ENCODE measurements at regions not wholly inside any gene's neighbourhood (a gene's known extent, or its start where the extent isn't known, plus 50 kb on each side); places are given as distances from the start of the nearest gene placed in this dataset.
"Not testable (repeated sequence)": the region's sequence is repeated elsewhere in the genome, so short reads cannot be mapped to it uniquely, and the experiment has no call there.

DNA sequence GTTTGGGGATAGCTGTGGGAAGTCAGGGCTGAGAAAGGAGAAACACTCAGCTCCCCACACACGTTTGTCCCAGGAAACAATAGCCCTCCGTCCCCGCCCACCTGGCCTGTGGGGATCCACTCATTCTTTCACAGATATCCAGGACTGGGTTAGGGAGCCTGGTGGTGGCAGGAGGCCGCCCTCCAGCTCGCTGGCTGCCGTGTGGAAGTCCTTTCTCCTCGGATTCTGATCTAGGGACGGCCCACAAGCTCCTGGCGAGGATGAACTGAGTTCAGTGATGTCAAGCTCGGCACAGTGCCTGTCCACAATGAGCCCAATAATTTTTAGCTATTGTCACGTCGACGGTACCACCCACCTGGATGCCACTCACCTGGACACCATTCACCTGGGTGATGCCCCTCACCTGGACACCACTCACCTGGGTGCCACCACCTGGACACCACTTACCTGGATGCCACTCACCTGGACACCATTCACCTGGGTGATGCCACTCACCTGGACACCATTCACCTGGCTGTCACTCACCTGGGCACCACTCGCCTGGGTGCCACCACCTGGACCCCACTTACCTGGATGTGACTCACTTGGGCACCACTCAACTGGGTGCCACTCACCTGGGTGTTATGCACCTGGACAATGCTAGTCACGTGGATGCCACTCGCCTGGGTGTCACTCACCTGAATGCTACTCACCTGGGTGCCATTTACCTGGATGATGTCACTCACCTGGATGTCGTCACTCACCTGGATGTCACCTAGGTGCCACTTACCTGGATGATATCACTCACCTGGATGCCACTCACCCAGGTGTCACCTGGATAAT lies 172.5 kb upstream of the FOXF1 start:
- DNase-seq: no peak

DNA sequence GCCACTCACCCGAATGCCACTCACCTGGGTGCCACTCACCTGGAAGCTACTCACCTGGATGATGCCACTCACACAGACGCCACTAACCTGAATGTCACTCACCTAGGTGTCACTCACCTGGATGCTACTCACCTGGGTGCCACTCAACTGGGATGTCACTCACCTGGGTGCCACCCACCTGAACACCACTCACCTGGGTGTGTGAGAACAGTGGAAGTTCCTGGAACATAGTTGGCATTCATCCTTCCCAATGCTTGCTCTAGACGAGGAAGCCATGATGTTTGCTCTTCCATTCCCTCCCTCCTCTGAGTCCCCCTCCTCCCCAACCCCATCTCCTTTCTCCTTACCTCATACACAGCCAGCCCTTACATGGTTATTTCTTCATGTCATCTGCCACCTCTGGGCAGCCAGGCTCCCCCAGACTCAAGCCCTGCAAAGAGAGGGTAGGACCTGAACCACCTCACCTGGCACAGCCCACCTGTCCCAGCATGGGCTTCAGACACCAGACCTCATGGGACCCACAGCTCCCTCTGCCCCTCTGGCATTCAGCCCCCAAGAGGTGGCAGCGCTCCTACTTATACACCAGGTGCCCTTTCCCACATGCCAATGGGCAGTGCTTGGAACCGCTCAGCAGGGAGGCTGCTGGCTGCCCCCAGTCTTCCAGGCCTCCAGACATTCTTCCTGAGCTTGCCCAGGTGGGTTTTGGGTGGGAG lies 171.8 kb upstream of the FOXF1 start:
- no peak for DNase-seq

DNA sequence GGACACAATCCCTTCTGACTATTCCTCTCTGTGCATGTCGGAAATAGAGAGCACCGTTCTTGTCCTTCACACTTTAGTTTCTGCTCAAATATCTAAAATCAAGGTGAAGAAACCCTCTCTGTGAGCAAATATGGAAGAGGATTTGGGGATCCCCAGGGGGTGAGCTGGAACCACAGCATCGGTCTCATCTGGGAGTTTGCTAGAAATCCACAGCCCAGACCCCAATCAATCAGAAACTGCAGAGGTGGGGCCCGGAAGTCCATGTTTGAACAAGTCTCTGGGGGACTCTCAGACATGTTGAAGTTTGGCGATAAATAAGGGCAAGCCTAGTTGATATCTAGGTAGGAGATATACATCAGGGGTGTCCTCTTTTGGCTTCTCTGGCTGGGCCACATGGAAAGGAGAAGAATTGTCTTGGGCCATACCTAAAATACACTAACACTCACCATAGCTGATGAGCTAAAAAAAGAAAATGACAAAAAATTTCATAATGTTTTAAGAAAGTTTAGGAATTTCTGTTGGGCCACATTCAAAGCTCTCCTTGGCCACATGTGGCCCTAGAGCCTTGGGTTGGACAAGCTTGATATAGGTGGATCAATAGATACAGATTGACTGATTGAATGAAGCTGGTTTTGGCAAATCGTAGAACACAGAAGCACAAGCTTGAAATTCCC lies 168.0 kb upstream of the FOXF1 start:
- no peak for DNase-seq

DNA sequence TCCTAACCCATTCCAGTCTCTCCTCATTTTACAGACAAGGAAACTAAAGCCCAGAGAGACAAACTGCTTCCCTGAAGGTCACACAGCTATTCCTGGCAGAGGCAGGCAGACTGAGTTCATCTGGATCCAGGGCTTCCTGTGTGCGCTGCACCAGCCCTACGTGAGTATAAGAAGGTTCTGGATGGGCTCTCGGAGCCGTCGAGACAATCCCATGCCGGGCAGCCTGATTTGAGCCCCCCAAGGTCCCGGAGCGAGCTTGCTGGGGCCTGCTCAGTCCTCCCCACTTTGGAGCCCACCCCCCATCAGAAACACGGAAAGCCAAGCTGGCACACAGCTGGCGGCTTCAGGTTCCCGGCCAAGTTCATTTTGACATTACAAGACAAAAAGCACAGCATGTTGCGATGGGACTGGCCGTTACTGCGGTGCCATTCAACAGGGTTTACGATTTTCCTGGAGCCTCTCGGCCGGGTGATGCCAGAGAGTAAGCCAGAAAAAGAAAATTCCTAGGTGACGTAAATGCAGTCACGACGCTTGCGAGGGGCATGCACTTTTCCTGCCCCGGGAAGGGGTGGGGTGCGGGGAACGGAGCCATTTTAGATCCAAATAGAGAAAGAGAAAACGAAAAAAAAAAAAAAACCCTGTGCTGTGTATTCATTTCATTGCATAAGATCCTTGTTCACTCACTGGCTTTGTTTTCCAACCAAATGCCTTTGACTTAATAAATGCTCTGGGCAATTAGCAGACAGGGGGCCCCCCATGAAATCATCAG lies 167.1 kb upstream of the FOXF1 start:
- no peak for DNase-seq

DNA sequence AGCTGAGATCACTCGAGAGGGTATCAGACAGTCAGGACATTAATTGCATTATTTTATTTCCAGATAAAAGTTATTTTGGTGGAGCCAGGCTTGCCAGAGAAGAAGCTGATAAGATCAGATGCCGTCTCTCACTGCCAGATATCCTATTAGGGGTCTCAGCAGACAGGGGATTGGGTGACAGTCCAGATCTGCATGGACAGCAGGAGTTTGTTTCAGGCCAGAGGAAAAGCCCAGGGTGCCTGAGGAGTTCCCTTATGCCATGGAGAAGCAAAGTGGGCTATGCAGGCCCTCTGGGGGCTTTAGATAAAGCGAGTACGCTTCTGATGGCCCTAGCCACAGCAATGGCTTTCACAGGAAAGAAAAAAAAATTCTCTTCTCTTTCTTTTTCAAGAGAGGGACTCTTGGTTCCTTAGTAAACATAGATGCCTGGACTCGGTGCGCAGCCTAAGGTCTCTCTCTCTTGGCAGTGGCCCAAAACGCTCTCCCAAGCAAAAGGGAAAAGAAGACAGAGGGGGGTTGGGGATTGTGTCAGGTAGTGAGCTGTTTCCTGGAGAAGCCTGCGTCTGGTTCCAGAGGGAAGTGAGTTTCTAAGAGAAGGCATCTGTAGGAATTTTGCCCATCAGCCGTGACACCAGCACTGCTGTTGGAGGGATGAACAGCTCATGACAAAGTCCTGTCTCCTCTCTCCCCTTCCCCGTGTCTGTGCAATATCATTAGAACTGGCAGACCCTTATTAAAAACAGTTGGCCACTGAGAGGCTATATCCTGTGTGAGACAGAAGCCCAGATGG lies 166.3 kb upstream of the FOXF1 start:
- no peak for DNase-seq

DNA sequence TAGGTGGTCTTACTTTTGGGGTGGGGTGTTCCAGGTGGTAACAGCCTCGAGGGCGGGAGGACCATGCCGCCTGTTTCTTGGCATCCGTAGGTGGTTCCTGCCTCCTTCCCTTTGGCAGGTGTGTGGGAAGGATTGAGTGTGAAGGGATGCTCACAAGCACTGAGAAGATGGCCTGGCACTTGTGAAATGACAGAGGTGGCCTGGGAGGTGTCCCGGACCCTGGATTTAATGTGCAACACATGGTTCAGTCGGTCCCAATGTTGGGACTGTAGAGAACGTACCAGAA lies 165.8 kb upstream of the FOXF1 start:
- DNase-seq: no peak

DNA sequence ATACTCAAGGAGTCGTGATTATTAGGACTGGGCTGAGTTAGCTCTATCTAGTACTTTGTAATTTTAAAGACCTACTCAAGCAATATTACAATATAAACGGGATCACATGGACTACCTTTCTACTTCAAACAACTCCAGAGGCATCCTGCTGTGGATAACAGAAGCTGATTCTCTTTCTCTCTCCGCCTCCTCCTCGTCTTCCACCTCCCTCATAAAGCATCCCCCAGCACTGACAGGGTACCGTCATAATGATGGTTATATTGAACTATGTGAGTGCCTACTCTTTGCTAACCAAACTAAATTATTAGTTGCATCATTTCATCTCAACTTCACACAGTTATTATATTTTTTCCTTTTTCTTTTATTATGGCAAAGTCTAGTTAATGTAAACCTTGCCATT lies 165.4 kb upstream of the FOXF1 start:
- no peak for DNase-seq

DNA sequence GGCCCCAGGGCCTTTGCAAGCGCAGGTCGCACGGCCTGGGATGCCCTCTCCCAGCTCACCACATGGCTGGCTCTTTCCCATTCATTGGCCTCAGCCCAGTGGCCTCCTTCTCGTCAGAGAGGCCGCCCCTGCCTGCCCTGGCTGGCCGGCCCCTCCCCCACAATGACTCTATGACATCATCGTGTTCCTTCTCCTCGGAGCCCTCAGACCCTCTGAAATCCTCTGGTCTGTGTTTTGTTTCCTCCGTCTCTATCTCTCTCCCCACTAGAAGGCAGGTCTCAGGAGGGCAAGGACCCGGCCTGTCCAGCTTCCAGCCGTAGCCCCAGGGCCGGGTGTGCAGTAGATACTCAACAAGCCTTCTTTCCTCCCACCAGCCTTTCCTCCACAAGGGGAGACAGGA lies 164.8 kb upstream of the FOXF1 start:
- DNase-seq: no peak

DNA sequence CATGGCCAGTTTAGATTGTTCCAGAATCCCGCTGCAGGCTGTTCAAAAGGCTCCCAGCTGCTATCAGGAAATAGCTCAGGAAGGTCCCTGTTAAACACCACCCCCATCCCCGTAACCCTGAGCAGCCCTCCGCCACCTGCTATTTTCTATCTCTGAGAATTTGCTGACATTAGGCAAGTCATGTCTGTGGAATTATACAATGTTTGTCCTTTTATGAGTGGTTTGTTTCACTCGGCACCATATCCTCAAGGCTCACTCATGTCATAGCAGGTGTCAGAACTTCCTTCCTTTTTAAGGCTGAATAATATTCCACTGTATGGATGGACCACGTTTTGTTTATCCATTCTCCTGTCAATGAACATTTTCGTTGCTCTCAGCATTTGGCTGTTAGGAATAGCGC lies 164.3 kb upstream of the FOXF1 start:
- DNase-seq: no peak

DNA sequence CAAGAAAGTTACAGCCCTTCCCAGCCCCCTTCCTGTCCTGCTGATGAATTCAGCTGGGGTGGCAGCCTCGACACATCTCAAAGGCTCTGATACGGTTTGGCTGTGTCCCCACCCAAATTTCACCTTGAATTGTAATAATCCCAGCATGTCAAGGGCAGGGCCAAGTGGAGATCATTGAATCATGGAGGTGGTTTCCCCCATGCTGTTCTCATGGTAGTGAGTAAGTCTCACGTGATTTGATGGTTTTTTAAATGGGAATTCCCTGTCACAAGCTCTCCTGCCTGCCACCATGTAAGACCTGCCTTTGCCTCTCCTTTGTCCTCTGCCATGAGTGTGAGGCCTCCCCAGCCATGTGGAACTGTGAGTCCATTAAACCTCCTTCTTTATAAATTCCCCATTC lies 163.2 kb upstream of the FOXF1 start:
- no peak for DNase-seq

DNA sequence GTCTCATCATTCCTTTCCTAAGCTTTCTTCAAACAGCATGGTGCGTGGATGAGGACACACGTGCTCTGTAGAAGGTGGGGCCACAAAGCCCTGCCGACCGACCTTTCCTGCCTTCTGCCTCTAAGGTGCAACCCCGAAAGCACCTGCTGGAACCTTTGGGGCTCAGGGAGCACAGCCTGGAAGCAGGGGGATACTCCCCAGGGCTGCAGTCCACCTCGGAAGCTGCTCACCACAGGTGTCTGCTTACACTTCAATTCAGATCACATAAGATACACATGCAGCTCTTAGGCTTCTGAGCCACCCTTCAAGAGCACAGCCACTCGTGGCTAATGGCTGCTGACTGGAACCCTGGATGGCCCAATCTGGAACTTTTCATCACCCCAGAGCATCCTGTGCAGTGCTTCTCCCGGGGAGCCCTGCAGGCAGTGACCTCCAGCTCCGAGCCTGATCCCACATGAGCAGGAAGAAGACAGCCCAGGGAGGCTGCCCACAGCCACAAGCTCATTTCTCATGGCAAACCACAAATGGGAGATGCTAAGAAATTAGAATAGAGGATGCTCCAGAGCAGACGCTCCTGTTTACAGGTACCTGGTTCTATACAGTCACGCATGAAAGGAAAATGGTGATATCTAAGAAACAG lies 162.3 kb upstream of the FOXF1 start:
- DNase-seq: no peak

DNA sequence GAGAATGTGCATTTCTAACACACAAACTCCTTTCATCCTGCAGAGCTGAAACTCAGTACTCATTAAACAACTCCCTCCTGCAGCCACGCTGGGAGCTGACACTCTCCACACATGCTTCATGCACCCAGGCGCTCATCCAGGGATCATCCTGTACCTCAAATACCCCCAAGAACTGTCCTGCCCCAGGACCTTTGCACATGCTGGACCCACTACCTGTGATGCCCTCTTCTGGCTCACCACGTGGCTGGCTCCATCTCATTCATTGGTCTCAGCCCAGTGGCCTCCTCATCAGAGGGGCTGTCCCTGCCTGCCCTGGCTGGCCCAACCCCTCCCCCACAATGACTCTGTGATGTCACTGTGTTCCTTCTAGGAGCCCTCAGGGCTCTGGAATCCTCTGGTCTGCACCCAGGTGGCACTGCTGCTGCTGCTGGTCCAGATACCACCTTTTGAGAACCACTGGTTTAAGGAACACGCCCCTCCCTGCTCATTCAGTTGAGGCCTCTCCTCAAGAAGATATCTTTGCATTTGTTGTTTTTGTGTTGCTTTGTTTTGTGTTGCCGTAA lies 160.9 kb upstream of the FOXF1 start:
- no peak for DNase-seq

DNA sequence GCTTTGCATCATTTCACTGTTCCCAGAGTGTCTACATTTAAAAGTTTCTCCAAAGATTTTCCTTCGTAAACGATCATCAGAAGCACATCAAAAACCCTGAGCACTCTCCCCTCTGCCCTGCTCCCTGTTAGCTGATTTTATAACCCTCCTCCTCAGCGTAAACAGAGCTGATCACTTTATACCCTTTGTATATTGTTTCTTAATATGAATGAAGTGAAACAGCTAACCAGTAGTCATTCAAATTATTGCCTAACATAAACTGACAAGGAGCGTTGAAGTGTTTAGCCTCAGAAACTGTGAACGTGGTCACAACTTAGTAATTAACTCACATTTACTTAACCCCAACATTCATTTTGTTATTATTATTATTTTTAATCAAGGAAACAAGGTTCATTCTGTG lies 160.0 kb upstream of the FOXF1 start:
- no peak for DNase-seq

DNA sequence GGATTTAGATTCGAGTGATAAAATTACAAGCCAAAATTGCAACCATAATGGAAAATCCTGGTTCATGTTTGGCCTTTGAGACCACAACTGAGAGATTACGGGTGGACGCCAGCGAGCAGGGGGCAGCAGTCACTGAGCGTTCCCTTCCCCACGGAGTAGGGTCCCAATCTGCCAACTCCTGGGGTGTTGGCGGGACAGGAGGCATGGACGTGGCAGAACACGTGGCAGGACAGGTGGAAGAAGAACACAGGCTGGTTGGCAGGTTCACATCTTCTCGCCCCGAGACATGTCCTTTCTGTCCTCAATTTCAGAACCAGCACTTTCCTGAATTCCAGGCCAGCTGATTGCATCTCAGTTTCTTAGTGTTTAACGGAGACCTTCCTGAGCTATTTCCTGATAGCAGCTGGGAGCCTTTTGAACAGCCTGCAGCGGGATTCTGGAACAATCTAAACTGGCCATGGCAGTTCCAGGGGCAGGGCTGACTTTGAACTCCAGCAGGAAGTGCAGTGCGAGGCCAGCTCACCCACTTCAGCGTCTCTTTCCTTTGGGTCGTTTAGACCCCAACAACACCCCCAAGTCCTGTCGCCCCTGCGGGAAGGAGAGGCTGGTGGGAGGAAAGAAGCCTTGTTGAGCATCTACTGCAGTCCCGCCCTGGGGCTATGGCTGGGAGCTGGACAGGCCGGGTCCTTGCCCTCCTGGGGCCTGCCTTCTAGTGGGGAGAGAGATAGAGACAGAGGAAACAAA lies 159.1 kb upstream of the FOXF1 start:
- DNase-seq: no peak

DNA sequence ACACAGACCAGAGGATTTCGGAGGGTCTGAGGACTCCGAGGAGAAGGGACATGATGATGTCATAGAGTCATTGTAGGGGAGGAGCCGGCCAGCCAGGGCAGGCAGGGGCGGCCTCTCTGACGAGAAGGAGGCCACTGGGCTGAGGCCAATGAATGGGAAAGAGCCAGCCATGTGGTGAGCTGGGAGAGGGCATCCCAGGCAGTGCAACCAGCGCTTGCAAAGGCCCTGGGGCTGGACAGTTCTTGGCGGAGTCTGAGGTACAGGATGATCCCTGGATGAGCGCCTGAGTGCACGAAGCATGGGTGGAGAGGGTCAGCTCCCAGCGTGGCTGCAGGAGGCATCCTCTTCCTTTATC lies 158.6 kb upstream of the FOXF1 start:
- DNase-seq: not testable (repeated sequence)

DNA sequence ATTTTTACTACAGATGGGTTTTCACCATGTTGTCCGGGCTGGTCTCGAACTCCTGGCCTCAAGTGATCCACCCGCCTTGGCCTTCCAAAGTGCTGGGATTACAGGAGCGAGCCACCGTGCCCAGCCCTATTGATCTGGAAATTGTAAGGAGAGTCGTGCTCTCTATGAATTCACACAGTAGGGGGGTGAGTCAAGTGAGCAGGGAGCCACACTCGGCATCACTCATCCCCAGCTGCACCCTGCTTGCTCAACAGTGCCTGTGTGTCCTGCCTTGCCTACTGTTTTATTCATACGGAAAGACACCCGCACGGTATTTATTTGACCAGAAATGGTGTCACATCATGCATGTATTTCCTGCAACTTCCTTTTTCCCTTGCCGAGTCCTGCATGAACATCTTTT lies 157.2 kb upstream of the FOXF1 start:
- DNase-seq: no peak

DNA sequence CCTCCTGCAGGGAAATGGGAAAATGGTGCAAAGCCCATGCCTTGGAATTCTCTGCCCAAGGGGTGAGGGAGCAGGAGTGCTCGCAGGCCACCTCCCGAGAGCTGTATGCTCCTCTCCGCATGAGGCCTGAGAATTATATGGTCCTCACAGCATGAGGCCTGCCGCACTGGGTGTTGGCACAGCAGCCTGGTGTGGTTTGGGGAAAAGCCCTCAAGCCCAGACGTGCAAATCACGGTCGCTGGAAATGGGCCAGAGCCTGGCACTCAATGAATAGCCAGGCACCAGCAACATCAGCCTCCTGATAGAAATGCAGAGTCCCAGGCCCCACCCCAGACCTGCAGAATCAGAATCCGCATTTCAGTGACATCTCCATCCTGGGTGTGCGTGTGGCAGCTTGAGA lies 156.4 kb upstream of the FOXF1 start:
- DNase-seq: no peak

DNA sequence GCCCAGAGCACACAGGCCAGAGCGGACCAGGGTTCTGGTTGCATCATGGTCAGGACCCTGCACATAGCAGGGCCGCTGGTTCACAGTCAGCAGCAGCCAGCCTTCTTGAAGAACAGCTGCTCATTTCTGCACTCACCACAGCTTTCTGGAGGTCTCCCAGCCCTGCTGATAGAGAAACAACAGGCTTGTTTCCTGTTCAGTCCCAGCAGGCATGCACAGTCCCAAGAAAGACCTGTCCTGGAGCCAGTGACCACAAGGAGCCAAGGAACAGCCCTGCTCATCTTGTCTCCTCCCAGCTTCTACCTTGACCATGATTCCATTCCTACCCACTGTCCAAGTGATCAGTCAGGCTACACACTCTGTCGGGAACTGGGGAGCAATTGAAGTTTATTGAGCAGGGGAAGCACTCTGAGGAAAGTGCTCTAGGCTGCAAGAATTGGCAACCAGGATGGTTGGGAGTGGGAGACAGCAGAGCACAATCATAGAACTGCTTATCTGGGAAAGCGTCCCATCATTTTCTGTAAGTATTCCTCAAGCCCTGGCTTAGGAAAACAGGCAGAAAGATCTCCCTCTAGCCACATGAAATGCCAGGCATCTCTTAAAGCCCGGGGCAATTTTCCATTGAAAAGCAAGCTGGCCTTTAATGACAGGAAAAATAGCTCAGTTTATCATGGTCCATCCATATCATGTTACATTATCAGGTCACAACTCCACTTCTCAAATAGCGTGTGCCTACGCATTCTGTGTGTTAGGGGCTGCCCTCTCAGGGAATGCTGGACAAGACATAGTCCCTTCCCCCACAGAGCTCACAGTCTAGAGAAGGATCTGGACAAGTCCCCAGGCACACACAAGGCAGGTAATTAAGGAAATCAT lies 155.4 kb upstream of the FOXF1 start:
- no peak for DNase-seq

DNA sequence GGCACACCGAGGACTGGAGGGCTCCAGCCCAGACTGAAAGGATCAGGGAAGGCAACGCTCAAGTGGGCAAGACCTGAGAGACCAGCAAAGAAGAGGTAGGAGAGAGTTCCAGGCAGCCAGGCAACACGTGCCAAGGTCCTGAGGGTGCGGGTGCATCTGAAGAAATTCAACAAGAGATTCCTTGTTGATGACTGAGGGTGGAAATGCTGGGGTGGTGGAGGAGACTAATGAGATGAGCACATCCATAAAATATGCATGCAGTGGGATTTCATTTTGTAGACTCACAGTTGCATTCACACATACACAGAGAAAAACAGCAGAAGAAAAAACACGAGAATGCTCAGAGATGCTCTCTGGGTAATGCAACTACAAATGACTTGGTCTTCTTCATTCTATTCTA lies 154.8 kb upstream of the FOXF1 start:
- DNase-seq: no peak

DNA sequence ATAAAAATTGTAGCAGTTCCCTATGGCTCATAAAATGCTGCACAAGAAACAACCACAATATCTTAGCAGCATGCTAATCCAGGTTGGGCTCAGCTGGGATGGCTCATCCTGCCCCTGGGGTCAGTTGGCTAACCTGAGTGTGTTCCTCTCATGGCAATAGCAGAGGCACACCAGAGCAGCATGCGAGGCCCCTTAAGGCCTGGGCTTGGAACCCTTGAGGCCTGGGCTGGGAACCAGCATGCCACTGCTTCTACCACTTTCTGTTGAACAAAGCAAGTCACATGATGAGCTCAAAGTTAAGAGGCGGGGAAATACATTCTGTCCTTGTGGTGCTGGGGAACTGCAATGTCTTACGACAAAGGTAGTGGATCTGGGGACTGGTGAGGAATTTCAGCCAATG lies 154.4 kb upstream of the FOXF1 start:
- DNase-seq: no peak
